HCT116 (cell line): ENCODE measurements at regions not wholly inside any gene's neighbourhood (a gene's known extent, or its start where the extent isn't known, plus 50 kb on each side); places are given as distances from the start of the nearest gene placed in this dataset.

Source experiments
- ATAC-seq: fragments of 200-7000 bp; cut with Tn5 transposase; 2 replicates; pipeline ENCODE4 v1.9.1; 2020; ENCODE audit warnings: mild to moderate bottlenecking, moderate library complexity
- BruUV-seq: library from RNA; stranded (reverse); fragments of 400-500 nt; replicated peaks from 2 replicates; lab custom pipeline; 2021; lab: Mats Ljungman, UMichigan
- CTCF ChIA-PET: fragments of 300-600 bp; sonication (Branson Sonifier 250); formaldehyde crosslinking; loops from one replicate; lab custom pipeline; 2021; ENCODE audit warnings: antibody characterized with exemption; lab: Charles Lee
- POLR2A ChIA-PET: fragments of 300-600, 350-600 bp; sonication (Branson Sonifier 250); formaldehyde crosslinking; loops from one replicate; lab custom pipeline; 2021; ENCODE audit warnings: antibody characterized with exemption; lab: Charles Lee
- RAD21 ChIA-PET, 2 experiments: fragments of 300-600 bp; sonication (Branson Sonifier 250); formaldehyde crosslinking; loops; one replicate each; lab custom pipeline; 2023; ENCODE audit warnings: low total read pairs in 2 of 2; ENCODE audit not compliant: uncharacterized antibody in 2 of 2, unreplicated experiment in 2 of 2, low non-redundant PET in 1 of 2; lab: Charles Lee
- DNase-seq: peaks from one replicate; pipeline ENCODE4 v3.0.0-alpha.2; 2010; ENCODE audit warnings: low read depth, low spot score
- H2AFZ ChIP-seq: fragments of 200-600 bp; shearing (Covaris generic), sonication (generic); 2 replicates; pipeline ENCODE4 v1.6.1; 2017; ENCODE audit warnings: low read depth, mixed run types, mixed read lengths, antibody characterized with exemption, low read length; ENCODE audit not compliant: poor library complexity, severe bottlenecking
- H3K27ac ChIP-seq: 2 replicates; pipeline ENCODE4 v1.5.1; 2012; ENCODE audit warnings: low read depth, low read length
- H3K27me3 ChIP-seq: fragments of 200-600 bp; sonication (generic); 2 replicates; pipeline ENCODE4 v1.6.1; 2016; ENCODE audit warnings: mixed run types, low read length, mixed read lengths; ENCODE audit not compliant: insufficient read depth
- H3K36me3 ChIP-seq, 2 experiments: fragments of 200-500 bp in 1 of 2; fragments of 200-600 bp in 1 of 2; sonication (Bioruptor generic) in 1 of 2; sonication (generic) in 1 of 2; 2 replicates each; pipeline versions ENCODE4 v1.5.1 to v1.6.1; 2014 to 2016; ENCODE audit warnings: low read length in 2 of 2, inconsistent platforms in 1 of 2, mixed read lengths in 1 of 2, mixed run types in 1 of 2; ENCODE audit not compliant: insufficient read depth in 2 of 2, control insufficient read depth in 1 of 2
- H3K4me1 ChIP-seq, 2 experiments: fragments of 200-600 bp in 1 of 2; sonication (generic) in 1 of 2; 2 replicates each; pipeline versions ENCODE4 v1.5.1 to v1.6.1; 2012 to 2017; ENCODE audit warnings: low read length in 2 of 2, inconsistent platforms in 1 of 2, mild to moderate bottlenecking in 1 of 2, mixed read lengths in 1 of 2, mixed run types in 1 of 2, moderate library complexity in 1 of 2; ENCODE audit not compliant: insufficient read depth in 2 of 2, control insufficient read depth in 1 of 2
- H3K4me2 ChIP-seq: fragments of 200-600 bp; sonication (generic); 2 replicates; pipeline ENCODE4 v1.6.1; 2017; ENCODE audit warnings: mixed run types, low read length, mixed read lengths
- H3K4me3 ChIP-seq, 2 experiments: fragments of 200-600 bp in 1 of 2; sonication (generic) in 1 of 2; replicated peaks in 1 of 2; 2 replicates each; pipeline ENCODE4 v1.5.1; 2011 to 2016; ENCODE audit warnings: low read length in 2 of 2, control low read depth in 1 of 2, low read depth in 1 of 2, mild to moderate bottlenecking in 1 of 2, mixed read lengths in 1 of 2, mixed run types in 1 of 2
- H3K79me2 ChIP-seq: fragments of 200-600 bp; sonication (generic); 2 replicates; pipeline ENCODE4 v1.6.1; 2017; ENCODE audit warnings: mild to moderate bottlenecking, mixed run types, low read length, moderate library complexity, mixed read lengths; ENCODE audit not compliant: insufficient read depth
- H3K9ac ChIP-seq: fragments of 200-600 bp; sonication (generic); 2 replicates; pipeline ENCODE4 v1.6.1; 2016; ENCODE audit warnings: low read length, mixed read lengths
- H3K9me2 ChIP-seq: fragments of 200-600 bp; sonication (generic), shearing (Covaris generic); 2 replicates; pipeline ENCODE4 v1.6.1; 2017; ENCODE audit warnings: mixed run types, mild to moderate bottlenecking, moderate library complexity; ENCODE audit not compliant: insufficient read depth
- H3K9me3 ChIP-seq, 2 experiments: fragments of 200-500 bp in 1 of 2; fragments of 200-600 bp in 1 of 2; sonication (Bioruptor generic) in 1 of 2; sonication (generic) in 1 of 2; 2 replicates each; pipeline ENCODE4 v1.6.1; 2014 to 2017; ENCODE audit warnings: low read length in 2 of 2, mixed read lengths in 2 of 2, inconsistent platforms in 1 of 2, low read depth in 1 of 2, mild to moderate bottlenecking in 1 of 2, mixed run types in 1 of 2, moderate library complexity in 1 of 2; ENCODE audit not compliant: control insufficient read depth in 1 of 2, insufficient read depth in 1 of 2
- H4K20me1 ChIP-seq: fragments of 200-600 bp; sonication (generic), shearing (Covaris generic); 2 replicates; pipeline ENCODE4 v1.6.1; 2017; ENCODE audit warnings: mixed run types, mild to moderate bottlenecking, moderate library complexity; ENCODE audit not compliant: insufficient read depth
- CBX3 ChIP-seq: IDR thresholded peaks from 2 replicates; pipeline ENCODE4 v1.6.1; 2012; ENCODE audit warnings: low read depth
- CEBPB ChIP-seq: IDR thresholded peaks from 2 replicates; pipeline ENCODE4 v1.6.1; 2012; ENCODE audit warnings: low read depth
- ELF1 ChIP-seq: IDR thresholded peaks from 2 replicates; pipeline ENCODE4 v1.6.1; 2012; ENCODE audit warnings: low read depth, borderline replicate concordance
- EZH2phosphoT487 ChIP-seq: fragments of 200-600 bp; IDR thresholded peaks from 2 replicates; pipeline ENCODE4 v1.6.1; 2018; ENCODE audit warnings: antibody characterized with exemption, borderline replicate concordance
- JUND ChIP-seq: IDR thresholded peaks from 2 replicates; pipeline ENCODE4 v1.6.1; 2012
- RAD21 ChIP-seq: IDR thresholded peaks from 2 replicates; pipeline ENCODE4 v1.6.1; 2012; ENCODE audit warnings: low read depth, mild to moderate bottlenecking
- YY1 ChIP-seq: IDR thresholded peaks from 2 replicates; pipeline ENCODE4 v1.6.1; 2011; ENCODE audit warnings: low read length, low read depth, moderate library complexity, mild to moderate bottlenecking; ENCODE audit not compliant: insufficient replicate concordance; ENCODE audit errors: extremely low read depth
- ZBTB33 ChIP-seq: IDR thresholded peaks from 2 replicates; pipeline ENCODE4 v1.6.1; 2011; ENCODE audit warnings: mild to moderate bottlenecking, low read length, moderate library complexity; ENCODE audit not compliant: insufficient replicate concordance; ENCODE audit errors: extremely low read depth
- ZNF274 ChIP-seq: fragments of 200-500 bp; sonication (Bioruptor generic); IDR thresholded peaks from 2 replicates; pipeline ENCODE4 v1.6.1; 2014; ENCODE audit warnings: mild to moderate bottlenecking, low read depth, low read length, inconsistent platforms
- intact Hi-C: fragments of 100-400 bp; cut with micrococcal nuclease; formaldehyde crosslinking; loops from 2 replicates; pipeline ENCODE4 v1.10.0; 2022

- H3K27me3 ChIP-seq = no peaks in the 10 kb centered on the region
- H3K9me2 ChIP-seq = no peaks in the 10 kb centered on the region
- ATAC-seq (no peak), DNase-seq (no peak)
- ChIA-PET POLR2A (no interaction called here), RAD21 (no interaction called here), CTCF (no interaction called here)
- TF ChIP-seq YY1 (no peak), RAD21 (no peak), CEBPB (no peak), CBX3 (no peak), ZNF274 (no peak), ELF1 (no peak)
- H2AFZ ChIP-seq = no peak overlapping the region
- no peak overlapping the region for H3K4me2 ChIP-seq
- no peak overlapping the region for H3K27ac ChIP-seq
- H3K79me2 ChIP-seq = no peaks in the 10 kb centered on the region
- no peaks in the 10 kb centered on the region for H3K4me1 ChIP-seq
- intact Hi-C loops = no loop called here
- no TSS peak for BruUV-seq
- no peaks in the 10 kb centered on the region for H4K20me1 ChIP-seq
- no peaks in the 10 kb centered on the region for H3K36me3 ChIP-seq
- H3K9me3 ChIP-seq = no peaks in the 10 kb centered on the region
- no peak overlapping the region for H3K4me3 ChIP-seq
- H3K9ac ChIP-seq = no peak overlapping the region
Measured at GRCh38 chr11:72523991-72524390, 89.7 kb upstream of the CLPB start.

GRCh38 chr11:72522186-72522585 is 87.9 kb upstream of the CLPB start:
- Histone ChIP-seq H3K27ac (no peak overlapping the region), H3K9ac (no peak overlapping the region), H3K79me2 (no peaks in the 10 kb centered on the region), H4K20me1 (no peaks in the 10 kb centered on the region), H3K27me3 (no peaks in the 10 kb centered on the region), H2AFZ (no peak overlapping the region), H3K9me2 (no peaks in the 10 kb centered on the region), H3K36me3 (no peaks in the 10 kb centered on the region), H3K4me1 (no peaks in the 10 kb centered on the region), H3K9me3 (no peaks in the 10 kb centered on the region), H3K4me2 (no peak overlapping the region), H3K4me3 (no peak overlapping the region)
- DNase-seq = no peak
- CTCF ChIA-PET = no interaction called here
- RAD21 ChIA-PET = no interaction called here
- ATAC-seq = no peak
- POLR2A ChIA-PET = no interaction called here
- intact Hi-C loops = no loop called here
- TF ChIP-seq ZBTB33 = no peak
- TF ChIP-seq CBX3 = no peak
- no peak for TF ChIP-seq EZH2phosphoT487
- no peak for TF ChIP-seq JUND
- BruUV-seq = no TSS peak
